HL-60 (cell line): ENCODE measurements at regions not wholly inside any gene's neighbourhood (a gene's known extent, or its start where the extent isn't known, plus 50 kb on each side); places are given as distances from the start of the nearest gene placed in this dataset.

Source experiments
- DNase-seq, 2 experiments: peaks; one replicate each; pipeline ENCODE4 v3.0.0-alpha.2; 2010 to 2020; ENCODE audit warnings: low read depth in 1 of 2, low spot score in 1 of 2
- H3K27ac ChIP-seq: fragments of 250-450 bp; sonication (Bioruptor Pico); replicated peaks from 2 replicates; pipeline ENCODE4 v1.5.1; 2020; ENCODE audit warnings: mild to moderate bottlenecking, moderate library complexity
- H3K27me3 ChIP-seq: fragments of 250-450 bp; sonication (Bioruptor Pico); 2 replicates; pipeline ENCODE4 v1.5.1; 2021; ENCODE audit warnings: mild to moderate bottlenecking, moderate library complexity; ENCODE audit not compliant: insufficient read depth, poor library complexity, severe bottlenecking
- H3K4me3 ChIP-seq: replicated peaks from 2 replicates; pipeline ENCODE4 v1.5.1; 2011; ENCODE audit warnings: mild to moderate bottlenecking, control low read depth, low read length; ENCODE audit not compliant: insufficient read depth
- GABPA ChIP-seq: IDR thresholded peaks from 2 replicates; pipeline ENCODE4 v1.6.1; 2012; ENCODE audit warnings: low read depth
- POLR2AphosphoS5 ChIP-seq: IDR thresholded peaks from 2 replicates; pipeline ENCODE4 v1.6.1; 2012; ENCODE audit warnings: low read depth
- SPI1 ChIP-seq: IDR thresholded peaks from 2 replicates; pipeline ENCODE4 v1.6.1; 2012; ENCODE audit warnings: low read depth, mild to moderate bottlenecking, borderline replicate concordance
- TF ChIP-seq, protein P1 (sequence below): IDR thresholded peaks from 2 replicates; pipeline ENCODE4 v1.6.1; 2012; ENCODE audit warnings: low read depth; ENCODE audit not compliant: insufficient replicate concordance
- TF ChIP-seq, protein P2 (sequence below): IDR thresholded peaks from one replicate; pipeline ENCODE4 v1.5.1; 2011; ENCODE audit warnings: low read length, control low read depth, inconsistent platforms; ENCODE audit not compliant: insufficient read depth

DNA sequence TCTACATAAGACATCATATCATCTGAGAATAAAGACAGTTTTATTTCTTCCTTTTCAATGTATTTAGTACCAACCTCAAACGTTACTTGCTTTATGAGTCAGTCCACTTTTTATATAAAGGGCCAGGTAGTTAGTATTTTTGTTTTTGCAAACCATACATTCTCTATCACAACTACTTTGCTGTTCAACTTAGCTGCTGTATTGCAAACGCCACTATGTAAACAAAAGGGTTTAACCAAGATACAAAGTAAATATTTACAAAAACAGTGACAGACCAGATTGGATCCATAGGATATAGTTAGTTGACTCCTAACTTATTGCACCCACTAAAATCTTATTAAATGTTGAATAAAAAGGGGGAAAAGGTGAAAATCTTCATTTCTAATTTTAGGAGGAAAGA lies 87.7 kb upstream of the FOXG1 start:
- Histone ChIP-seq H3K4me3 (no peak overlapping the region), H3K27me3 (no peaks in the 10 kb centered on the region), H3K27ac (no peak overlapping the region)
- no peak for TF ChIP-seq POLR2AphosphoS5
- TF ChIP-seq, protein P1, sequence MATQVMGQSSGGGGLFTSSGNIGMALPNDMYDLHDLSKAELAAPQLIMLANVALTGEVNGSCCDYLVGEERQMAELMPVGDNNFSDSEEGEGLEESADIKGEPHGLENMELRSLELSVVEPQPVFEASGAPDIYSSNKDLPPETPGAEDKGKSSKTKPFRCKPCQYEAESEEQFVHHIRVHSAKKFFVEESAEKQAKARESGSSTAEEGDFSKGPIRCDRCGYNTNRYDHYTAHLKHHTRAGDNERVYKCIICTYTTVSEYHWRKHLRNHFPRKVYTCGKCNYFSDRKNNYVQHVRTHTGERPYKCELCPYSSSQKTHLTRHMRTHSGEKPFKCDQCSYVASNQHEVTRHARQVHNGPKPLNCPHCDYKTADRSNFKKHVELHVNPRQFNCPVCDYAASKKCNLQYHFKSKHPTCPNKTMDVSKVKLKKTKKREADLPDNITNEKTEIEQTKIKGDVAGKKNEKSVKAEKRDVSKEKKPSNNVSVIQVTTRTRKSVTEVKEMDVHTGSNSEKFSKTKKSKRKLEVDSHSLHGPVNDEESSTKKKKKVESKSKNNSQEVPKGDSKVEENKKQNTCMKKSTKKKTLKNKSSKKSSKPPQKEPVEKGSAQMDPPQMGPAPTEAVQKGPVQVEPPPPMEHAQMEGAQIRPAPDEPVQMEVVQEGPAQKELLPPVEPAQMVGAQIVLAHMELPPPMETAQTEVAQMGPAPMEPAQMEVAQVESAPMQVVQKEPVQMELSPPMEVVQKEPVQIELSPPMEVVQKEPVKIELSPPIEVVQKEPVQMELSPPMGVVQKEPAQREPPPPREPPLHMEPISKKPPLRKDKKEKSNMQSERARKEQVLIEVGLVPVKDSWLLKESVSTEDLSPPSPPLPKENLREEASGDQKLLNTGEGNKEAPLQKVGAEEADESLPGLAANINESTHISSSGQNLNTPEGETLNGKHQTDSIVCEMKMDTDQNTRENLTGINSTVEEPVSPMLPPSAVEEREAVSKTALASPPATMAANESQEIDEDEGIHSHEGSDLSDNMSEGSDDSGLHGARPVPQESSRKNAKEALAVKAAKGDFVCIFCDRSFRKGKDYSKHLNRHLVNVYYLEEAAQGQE = no peak
- no peak for TF ChIP-seq GABPA
- TF ChIP-seq, protein P2, sequence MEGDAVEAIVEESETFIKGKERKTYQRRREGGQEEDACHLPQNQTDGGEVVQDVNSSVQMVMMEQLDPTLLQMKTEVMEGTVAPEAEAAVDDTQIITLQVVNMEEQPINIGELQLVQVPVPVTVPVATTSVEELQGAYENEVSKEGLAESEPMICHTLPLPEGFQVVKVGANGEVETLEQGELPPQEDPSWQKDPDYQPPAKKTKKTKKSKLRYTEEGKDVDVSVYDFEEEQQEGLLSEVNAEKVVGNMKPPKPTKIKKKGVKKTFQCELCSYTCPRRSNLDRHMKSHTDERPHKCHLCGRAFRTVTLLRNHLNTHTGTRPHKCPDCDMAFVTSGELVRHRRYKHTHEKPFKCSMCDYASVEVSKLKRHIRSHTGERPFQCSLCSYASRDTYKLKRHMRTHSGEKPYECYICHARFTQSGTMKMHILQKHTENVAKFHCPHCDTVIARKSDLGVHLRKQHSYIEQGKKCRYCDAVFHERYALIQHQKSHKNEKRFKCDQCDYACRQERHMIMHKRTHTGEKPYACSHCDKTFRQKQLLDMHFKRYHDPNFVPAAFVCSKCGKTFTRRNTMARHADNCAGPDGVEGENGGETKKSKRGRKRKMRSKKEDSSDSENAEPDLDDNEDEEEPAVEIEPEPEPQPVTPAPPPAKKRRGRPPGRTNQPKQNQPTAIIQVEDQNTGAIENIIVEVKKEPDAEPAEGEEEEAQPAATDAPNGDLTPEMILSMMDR = no peak
- no peak for TF ChIP-seq SPI1
- no peak for DNase-seq

DNA sequence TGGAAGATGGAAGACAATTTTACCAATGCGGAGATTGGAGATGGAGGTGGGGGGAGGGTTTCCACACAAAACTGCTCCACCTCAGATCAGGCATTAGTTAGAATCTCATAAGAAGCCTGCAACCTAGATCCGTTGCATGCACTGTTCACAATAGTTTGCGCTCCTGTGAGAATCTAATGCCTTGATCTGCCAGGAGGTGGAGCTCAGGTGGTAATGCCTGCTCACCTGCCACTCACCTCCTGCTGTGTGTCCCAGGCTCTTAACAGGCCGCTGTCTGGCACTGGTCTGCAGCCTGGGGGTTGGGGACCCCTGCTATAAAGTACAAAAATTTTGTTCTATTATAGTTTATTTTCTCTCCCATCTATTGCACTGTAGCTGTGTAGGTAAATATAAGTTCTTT lies 84.9 kb upstream of the FOXG1 start:
- DNase-seq = no peak
- TF ChIP-seq GABPA (no peak), POLR2AphosphoS5 (no peak), SPI1 (no peak)
- TF ChIP-seq, protein P2 = no peak
- TF ChIP-seq, protein P1 = no peak
- Histone ChIP-seq H3K4me3 (no peak overlapping the region), H3K27me3 (no peaks in the 10 kb centered on the region), H3K27ac (no peak overlapping the region)

DNA sequence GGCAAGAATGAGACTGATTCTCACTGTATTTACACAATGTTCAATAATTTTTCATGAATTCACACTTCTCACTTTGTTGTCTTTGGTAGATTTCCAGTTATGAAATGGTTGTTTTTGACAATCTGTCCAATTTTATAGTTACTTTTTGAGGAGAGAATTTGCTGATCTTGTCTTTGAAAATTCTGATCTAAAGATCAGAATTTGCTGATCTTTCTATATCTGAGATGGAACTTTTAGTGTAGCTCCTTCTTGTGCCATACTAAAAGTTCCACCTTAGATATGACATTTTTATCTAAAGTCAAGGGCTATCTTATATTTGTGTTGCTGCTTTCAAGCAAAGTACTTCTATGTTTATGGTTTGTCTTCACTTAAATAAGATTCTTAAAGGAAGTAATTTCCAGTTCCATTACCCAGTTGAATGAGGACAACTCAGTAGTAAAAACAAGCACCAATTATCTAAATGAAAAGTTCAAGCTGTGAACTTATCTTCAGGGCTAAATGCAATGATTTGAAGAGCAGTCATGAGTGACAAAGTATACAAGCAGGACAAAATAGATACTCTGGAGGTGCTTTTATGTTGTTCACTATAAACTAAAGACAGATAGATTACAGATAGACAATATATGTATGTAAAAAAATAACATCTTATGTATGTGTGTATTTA lies 76.4 kb upstream of the FOXG1 start:
- TF ChIP-seq GABPA = no peak
- TF ChIP-seq, protein P1 = no peak
- no peak for TF ChIP-seq SPI1
- no peak for TF ChIP-seq POLR2AphosphoS5
- TF ChIP-seq, protein P2 = no peak
- Histone ChIP-seq H3K27ac (no peak overlapping the region), H3K27me3 (no peaks in the 10 kb centered on the region), H3K4me3 (no peak overlapping the region)
- no peak for DNase-seq
